Liver (tissue), 8 donors: ENCODE measurements at regions not wholly inside any gene's neighbourhood (a gene's known extent, or its start where the extent isn't known, plus 50 kb on each side); places are given as distances from the start of the nearest gene placed in this dataset.

Experiments
- DNase-seq: peaks from one replicate; pipeline ENCODE4 v3.0.0-alpha.2; 2017; ENCODE audit warnings: low spot score
- H3K27ac ChIP-seq, 2 donors: one replicate each; pipeline ENCODE4 v1.7.0; 2013; ENCODE audit warnings: inconsistent platforms in 2 of 2, low read length in 2 of 2, control low read depth in 1 of 2, low read depth in 1 of 2, mild to moderate bottlenecking in 1 of 2
- H3K27me3 ChIP-seq, 4 donors: one replicate each; pipeline versions ENCODE4 v1.6.1 to v1.7.0; 2013; ENCODE audit warnings: low read length in 3 of 4, inconsistent platforms in 1 of 4, mild to moderate bottlenecking in 1 of 4, moderate library complexity in 1 of 4; ENCODE audit not compliant: control insufficient read depth in 4 of 4, insufficient read depth in 4 of 4
- H3K36me3 ChIP-seq, 4 donors: one replicate each; pipeline versions ENCODE4 v1.6.1 to v1.7.0; 2013; ENCODE audit warnings: low read length in 3 of 4, mild to moderate bottlenecking in 3 of 4, low read depth in 1 of 4, moderate library complexity in 1 of 4; ENCODE audit not compliant: control insufficient read depth in 4 of 4, insufficient read depth in 3 of 4
- H3K4me1 ChIP-seq, 4 donors: one replicate each; pipeline versions ENCODE4 v1.6.1 to v1.7.0; 2013; ENCODE audit warnings: low read length in 3 of 4, mild to moderate bottlenecking in 3 of 4, moderate library complexity in 1 of 4; ENCODE audit not compliant: control insufficient read depth in 4 of 4, insufficient read depth in 4 of 4
- H3K4me3 ChIP-seq, 3 donors: one replicate each; pipeline versions ENCODE4 v1.6.1 to v1.7.0; 2013; ENCODE audit warnings: low read length in 3 of 3, control low read depth in 1 of 3, low read depth in 1 of 3, mild to moderate bottlenecking in 1 of 3
- H3K9ac ChIP-seq, 2 donors: one replicate each; pipeline ENCODE4 v1.7.0; 2013; ENCODE audit warnings: low read length in 2 of 2, mild to moderate bottlenecking in 2 of 2, moderate library complexity in 2 of 2, control low read depth in 1 of 2, low read depth in 1 of 2
- H3K9me3 ChIP-seq, 4 donors: one replicate each; pipeline versions ENCODE4 v1.6.1 to v1.7.0; 2013; ENCODE audit warnings: low read length in 3 of 4; ENCODE audit not compliant: control insufficient read depth in 4 of 4
- EGR1 ChIP-seq, 2 donors: IDR thresholded peaks; 2 replicates each; pipeline ENCODE4 v1.6.1; 2016 to 2018; ENCODE audit warnings: antibody characterized with exemption in 2 of 2, low read depth in 2 of 2
- FOXA1 ChIP-seq: IDR thresholded peaks from 2 replicates; pipeline ENCODE4 v1.6.1; 2016; ENCODE audit warnings: antibody characterized with exemption
- FOXA2 ChIP-seq: IDR thresholded peaks from 2 replicates; pipeline ENCODE4 v1.6.1; 2016; ENCODE audit warnings: antibody characterized with exemption
- GABPA ChIP-seq, 2 donors: IDR thresholded peaks in 1 of 2; conservative IDR thresholded peaks in 1 of 2; 2 replicates each; pipeline ENCODE4 v1.6.1; 2016; ENCODE audit warnings: antibody characterized with exemption in 2 of 2, mild to moderate bottlenecking in 1 of 2, moderate library complexity in 1 of 2
- HNF4A ChIP-seq, 2 donors: conservative IDR thresholded peaks; 2 replicates each; pipeline ENCODE4 v1.6.1; 2016; ENCODE audit warnings: antibody characterized with exemption in 2 of 2, mild to moderate bottlenecking in 2 of 2
- HNF4G ChIP-seq: IDR thresholded peaks from 2 replicates; pipeline ENCODE4 v1.6.1; 2016; ENCODE audit warnings: antibody characterized with exemption
- JUND ChIP-seq, 2 donors: IDR thresholded peaks; 2 replicates each; pipeline ENCODE4 v1.6.1; 2016; ENCODE audit warnings: antibody characterized with exemption in 2 of 2
- RAD21 ChIP-seq, 2 donors: IDR thresholded peaks; 2 replicates each; pipeline ENCODE4 v1.6.1; 2016; ENCODE audit warnings: antibody characterized with exemption in 2 of 2, mild to moderate bottlenecking in 2 of 2
- REST ChIP-seq: IDR thresholded peaks from 2 replicates; pipeline ENCODE4 v1.6.1; 2016; ENCODE audit warnings: antibody characterized with exemption, mild to moderate bottlenecking
- RXRA ChIP-seq, 2 donors: IDR thresholded peaks; 2 replicates each; pipeline ENCODE4 v1.6.1; 2017 to 2018; ENCODE audit warnings: antibody characterized with exemption in 2 of 2, mild to moderate bottlenecking in 1 of 2
- SP1 ChIP-seq: IDR thresholded peaks from 2 replicates; pipeline ENCODE4 v1.6.1; 2018; ENCODE audit warnings: antibody characterized with exemption, mild to moderate bottlenecking
- TAF1 ChIP-seq: conservative IDR thresholded peaks from 2 replicates; pipeline ENCODE4 v1.6.1; 2016; ENCODE audit warnings: antibody characterized with exemption, mild to moderate bottlenecking
- YY1 ChIP-seq: IDR thresholded peaks from 2 replicates; pipeline ENCODE4 v1.6.1; 2016; ENCODE audit warnings: antibody characterized with exemption, mild to moderate bottlenecking
- ZBTB33 ChIP-seq: IDR thresholded peaks from 2 replicates; pipeline ENCODE4 v1.6.1; 2016; ENCODE audit warnings: antibody characterized with exemption
- WGBS: extraction: QIAGEN DNeasy Blood & Tissue Kit; methylation state at CpG from one replicate; pipeline ENCODE4 v1.1.7; 2013; 5-methylcytosine and 5-hydroxymethylcytosine counted together
- TF ChIP-seq, protein P1 (sequence below): fragments of 150-350 bp; IDR thresholded peaks from 2 replicates; pipeline ENCODE4 v1.5.1; 2017; ENCODE audit warnings: improper control_type of control experiment, low read depth, low read length; ENCODE audit not compliant: missing input control
- TF ChIP-seq, protein P2 (sequence below): IDR thresholded peaks from 2 replicates; pipeline ENCODE4 v1.6.1; 2016; ENCODE audit warnings: antibody characterized with exemption
- donor health status: healthy.
- donor health status: healthy.
- donor health status: healthy.
- donor health status: healthy.
- donor health status: healthy.

GRCh38 chr5:108688485-108688884, 59.2 kb upstream of the FER start:
- Histone ChIP-seq H3K36me3 (no peaks in the 10 kb centered on the region), H3K9me3 (no peaks in the 10 kb centered on the region), H3K27ac (no peak overlapping the region), H3K27me3 (no peaks in the 10 kb centered on the region), H3K4me3 (no peak overlapping the region), H3K4me1 (peaks cover 0 to 5% (median 4%) of the 10 kb centered on the region in 4 donors), H3K9ac (no peak overlapping the region)
- TF ChIP-seq SP1, result no peak
- TF ChIP-seq RAD21 (IDR thresholded peaks at IDR 0.05), result no peak
- no peak for TF ChIP-seq YY1
- no peak for TF ChIP-seq RXRA (IDR thresholded peaks at IDR 0.05)
- TF ChIP-seq ZBTB33, result no peak
- no peak for TF ChIP-seq FOXA2
- no peak for TF ChIP-seq FOXA1
- TF ChIP-seq REST, result no peak
- TF ChIP-seq, protein P1, sequence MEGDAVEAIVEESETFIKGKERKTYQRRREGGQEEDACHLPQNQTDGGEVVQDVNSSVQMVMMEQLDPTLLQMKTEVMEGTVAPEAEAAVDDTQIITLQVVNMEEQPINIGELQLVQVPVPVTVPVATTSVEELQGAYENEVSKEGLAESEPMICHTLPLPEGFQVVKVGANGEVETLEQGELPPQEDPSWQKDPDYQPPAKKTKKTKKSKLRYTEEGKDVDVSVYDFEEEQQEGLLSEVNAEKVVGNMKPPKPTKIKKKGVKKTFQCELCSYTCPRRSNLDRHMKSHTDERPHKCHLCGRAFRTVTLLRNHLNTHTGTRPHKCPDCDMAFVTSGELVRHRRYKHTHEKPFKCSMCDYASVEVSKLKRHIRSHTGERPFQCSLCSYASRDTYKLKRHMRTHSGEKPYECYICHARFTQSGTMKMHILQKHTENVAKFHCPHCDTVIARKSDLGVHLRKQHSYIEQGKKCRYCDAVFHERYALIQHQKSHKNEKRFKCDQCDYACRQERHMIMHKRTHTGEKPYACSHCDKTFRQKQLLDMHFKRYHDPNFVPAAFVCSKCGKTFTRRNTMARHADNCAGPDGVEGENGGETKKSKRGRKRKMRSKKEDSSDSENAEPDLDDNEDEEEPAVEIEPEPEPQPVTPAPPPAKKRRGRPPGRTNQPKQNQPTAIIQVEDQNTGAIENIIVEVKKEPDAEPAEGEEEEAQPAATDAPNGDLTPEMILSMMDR, result no peak
- no peak for TF ChIP-seq EGR1 (IDR thresholded peaks at IDR 0.05; ENCODE audit: low read depth in 2 of 2)
- no peak for TF ChIP-seq GABPA (IDR thresholded peaks at IDR 0.05 in 1 of 2, conservative IDR thresholded peaks at IDR 0.05 in 1 of 2)
- TF ChIP-seq HNF4G, result no peak
- TF ChIP-seq, protein P2, sequence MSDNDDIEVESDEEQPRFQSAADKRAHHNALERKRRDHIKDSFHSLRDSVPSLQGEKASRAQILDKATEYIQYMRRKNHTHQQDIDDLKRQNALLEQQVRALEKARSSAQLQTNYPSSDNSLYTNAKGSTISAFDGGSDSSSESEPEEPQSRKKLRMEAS, result no peak
- TF ChIP-seq HNF4A (conservative IDR thresholded peaks at IDR 0.05), result no peak
- no peak for TF ChIP-seq TAF1
- DNase-seq, result no peak

- TF ChIP-seq RAD21 (IDR thresholded peaks at IDR 0.05), result no peak
- TF ChIP-seq SP1, result no peak
- no peak for TF ChIP-seq RXRA (IDR thresholded peaks at IDR 0.05)
- TF ChIP-seq JUND (IDR thresholded peaks at IDR 0.05), result no peak
- no peak for TF ChIP-seq HNF4G
- TF ChIP-seq YY1, result no peak
- TF ChIP-seq HNF4A (conservative IDR thresholded peaks at IDR 0.05), result no peak
- Histone ChIP-seq H3K27ac (no peak overlapping the region), H3K9me3 (no peaks in the 10 kb centered on the region), H3K36me3 (no peaks in the 10 kb centered on the region), H3K9ac (no peak overlapping the region), H3K4me3 (no peak overlapping the region), H3K4me1 (peaks cover 0 to 5% (median 4%) of the 10 kb centered on the region in 4 donors), H3K27me3 (no peaks in the 10 kb centered on the region)
- DNase-seq, result no peak
- 67% methylated on average over 2 of the region's 2 CpGs for WGBS
Observed at GRCh38 chr5:108687595-108688200, 60.0 kb upstream of the FER start.
